Kidney (tissue), 13 donors: ENCODE measurements at regions not wholly inside any gene's neighbourhood (a gene's known extent, or its start where the extent isn't known, plus 50 kb on each side); places are given as distances from the start of the nearest gene placed in this dataset.
A peak's percentile ranks its signal among the peaks of the same experiment; 100 is the strongest.

Experiments used
- DNase-seq, 5 donors: peaks; one replicate each; pipeline ENCODE4 v3.0.0-alpha.2; 2013 to 2020
- FAIRE-seq: peaks from 2 replicates; lab custom pipeline; 2012; peaks lifted over from hg19 to GRCh38; lab: Jason Lieb, UNC
- H3K27ac ChIP-seq, 2 donors: one replicate each; pipeline ENCODE4 v1.7.0; 2013; ENCODE audit warnings: low read depth in 2 of 2, low read length in 2 of 2, inconsistent platforms in 1 of 2
- H3K27me3 ChIP-seq: one replicate; pipeline ENCODE4 v1.7.1; 2013; ENCODE audit warnings: low read length, inconsistent platforms; ENCODE audit not compliant: control insufficient read depth, insufficient read depth
- H3K36me3 ChIP-seq, 3 donors: one replicate each; pipeline versions ENCODE4 v1.7.0 to v1.7.1; 2013; ENCODE audit warnings: low read length in 3 of 3, control low read depth in 1 of 3, inconsistent platforms in 1 of 3; ENCODE audit not compliant: insufficient read depth in 3 of 3, control insufficient read depth in 2 of 3
- H3K4me1 ChIP-seq, 3 donors: one replicate each; pipeline versions ENCODE4 v1.7.0 to v1.7.1; 2013; ENCODE audit warnings: low read length in 3 of 3, inconsistent platforms in 1 of 3, low read depth in 1 of 3; ENCODE audit not compliant: control insufficient read depth in 2 of 3, insufficient read depth in 2 of 3
- H3K4me3 ChIP-seq, 3 donors: one replicate each; pipeline versions ENCODE4 v1.7.0 to v1.8.1; 2013; ENCODE audit warnings: low read length in 3 of 3, control low read depth in 1 of 3, inconsistent platforms in 1 of 3
- H3K9ac ChIP-seq, 3 donors: one replicate each; pipeline versions ENCODE4 v1.7.0 to v1.7.1; 2013; ENCODE audit warnings: low read length in 3 of 3, control low read depth in 1 of 3, inconsistent platforms in 1 of 3
- H3K9me3 ChIP-seq, 3 donors: one replicate each; pipeline versions ENCODE4 v1.7.0 to v1.7.1; 2013; ENCODE audit warnings: low read length in 3 of 3, control low read depth in 1 of 3, inconsistent platforms in 1 of 3; ENCODE audit not compliant: control insufficient read depth in 2 of 3, insufficient read depth in 1 of 3
- CTCF ChIP-seq: IDR thresholded peaks from 3 replicates; pipeline ENCODE4 v1.5.1; 2012; ENCODE audit warnings: mild to moderate bottlenecking, moderate library complexity, borderline replicate concordance; ENCODE audit not compliant: insufficient read depth; ENCODE audit errors: extremely low read depth
- intact Hi-C: fragments of 100-400 bp; cut with DNase I; formaldehyde crosslinking; loops from one replicate; pipeline ENCODE4 v1.11.1; 2022
- donor health status: control.
- donor health status: control.
- donor health status: control.
- donor health status: control.
- donor health status: control.
- donor health status: DM: yes; HTN: yes; CAD: no.
- donor health status: Normal renal cell carcinoma (clear cell type).

DNA sequence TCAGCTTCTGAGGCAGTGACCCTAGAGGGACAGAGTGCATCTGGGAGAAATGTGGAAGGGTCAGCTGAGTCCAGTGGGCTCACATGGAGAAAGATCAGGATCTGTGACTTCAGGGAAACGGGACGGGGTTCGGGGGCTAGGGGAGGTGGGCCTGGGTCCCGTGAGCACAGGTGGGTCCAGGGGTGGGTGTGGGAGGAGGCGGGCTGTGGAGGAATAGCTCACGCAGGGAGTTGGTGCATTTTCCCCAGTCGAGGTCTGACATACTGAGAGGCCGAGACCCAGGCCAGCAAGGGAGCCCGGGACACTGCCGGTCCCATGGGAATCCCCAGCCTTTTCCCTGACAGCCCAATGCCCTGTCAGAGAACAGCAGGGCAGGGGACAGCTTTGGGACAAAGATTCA lies 93.1 kb downstream of the TNFAIP2 start:
- FAIRE-seq (no peak), DNase-seq (peak in 1 of 5 donors; percentile 60)

DNA sequence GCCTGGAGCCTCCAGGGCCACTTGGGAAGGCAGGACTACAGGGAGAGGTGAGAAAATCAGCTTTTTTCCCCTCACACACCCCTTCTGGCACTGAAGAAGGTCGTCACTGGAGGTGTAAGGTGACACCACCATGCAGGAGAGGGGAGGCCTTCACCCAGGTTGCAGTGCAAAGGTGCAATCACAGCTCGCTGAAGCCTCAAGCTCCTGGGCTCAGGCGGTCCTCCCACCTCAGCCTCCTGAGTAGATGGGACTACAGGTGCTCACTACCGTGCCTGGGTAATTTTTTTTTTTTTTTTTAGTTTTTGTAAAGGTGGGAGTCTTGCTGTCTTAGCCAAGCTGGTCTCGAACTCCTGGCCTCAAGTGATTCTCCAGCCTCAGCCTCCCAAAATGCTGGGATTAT lies 93.6 kb downstream of the TNFAIP2 start:
- intact Hi-C loops: no loop called here
- Histone ChIP-seq H3K4me3 (no peak overlapping the region), H3K9me3 (no peaks in the 10 kb centered on the region), H3K4me1 (peaks cover 0 to 2% (median 0%) of the 10 kb centered on the region in 3 donors), H3K9ac (no peak overlapping the region), H3K27ac (no peak overlapping the region), H3K36me3 (no peaks in the 10 kb centered on the region), H3K27me3 (peaks cover 2% of the 10 kb centered on the region)
- DNase-seq (no peak), FAIRE-seq (no peak)
- TF ChIP-seq CTCF: no peak

More for the DNA sequence above, 93.1 kb downstream of the TNFAIP2 start:
- Histone ChIP-seq H3K27me3 (peaks cover 2% of the 10 kb centered on the region), H3K36me3 (no peaks in the 10 kb centered on the region), H3K4me1 (peaks cover 0 to 2% (median 0%) of the 10 kb centered on the region in 3 donors), H3K9me3 (no peaks in the 10 kb centered on the region), H3K9ac (no peak overlapping the region), H3K27ac (no peak overlapping the region), H3K4me3 (no peak overlapping the region)
- intact Hi-C loops: no loop called here
- no peak for TF ChIP-seq CTCF

GRCh38 chr14:103217538-103217937 lies 94.3 kb downstream of the TNFAIP2 start:
- Histone ChIP-seq H3K4me1 (peaks cover 0 to 2% (median 0%) of the 10 kb centered on the region in 3 donors), H3K36me3 (no peaks in the 10 kb centered on the region), H3K27me3 (peaks cover 2% of the 10 kb centered on the region), H3K9ac (no peak overlapping the region), H3K27ac (no peak overlapping the region), H3K9me3 (no peaks in the 10 kb centered on the region), H3K4me3 (no peak overlapping the region)
- intact Hi-C loops: no loop called here
- DNase-seq: no peak
- FAIRE-seq: no peak
- no peak for TF ChIP-seq CTCF
